Adrenal gland (tissue), 9 donors: ENCODE measurements at regions not wholly inside any gene's neighbourhood (a gene's known extent, or its start where the extent isn't known, plus 50 kb on each side); places are given as distances from the start of the nearest gene placed in this dataset.

Experiments used
- DNase-seq, 7 donors: peaks; one replicate each; pipeline ENCODE4 v3.0.0-alpha.2; 2019 to 2020
- H3K27ac ChIP-seq, 5 donors: fragments of 200-600 bp; sonication (generic) in 4 of 5; 1 replicate in 3 of 5; 2 replicates in 2 of 5; pipeline versions ENCODE4 v1.5.1 to v1.8.0; 2016 to 2020; ENCODE audit warnings: mild to moderate bottlenecking in 1 of 5
- H3K27me3 ChIP-seq: fragments of 200-600 bp; 2 replicates; pipeline ENCODE4 v1.8.0; 2021
- H3K36me3 ChIP-seq, 2 donors: fragments of 200-600 bp; replicated peaks in 1 of 2; 1 replicate in 1 of 2; 2 replicates in 1 of 2; pipeline versions ENCODE4 v1.5.1 to v1.8.0; 2018 to 2022
- H3K4me1 ChIP-seq, 2 donors: fragments of 200-600 bp; replicated peaks in 1 of 2; 1 replicate in 1 of 2; 2 replicates in 1 of 2; pipeline versions ENCODE4 v1.5.1 to v1.8.0; 2018 to 2021
- H3K4me3 ChIP-seq, 4 donors: fragments of 200-600 bp; sonication (generic) in 3 of 4; one replicate each; pipeline ENCODE4 v1.5.1; 2016 to 2018
- H3K9me3 ChIP-seq, 3 donors: fragments of 200-600 bp; sonication (generic) in 1 of 3; replicated peaks in 1 of 3; 1 replicate in 2 of 3; 2 replicates in 1 of 3; pipeline versions ENCODE4 v1.5.1 to v1.8.0; 2016 to 2021
- CTCF ChIP-seq, 6 experiments: fragments of 450-650 bp in 4 of 6; fragments of 200-600 bp in 2 of 6; sonication (generic) in 1 of 6; IDR thresholded peaks; 1 replicate in 5 of 6; 2 replicates in 1 of 6; pipeline versions ENCODE4 v1.5.1 to v1.8.0; 2016 to 2021; ENCODE audit warnings: antibody characterized with exemption in 6 of 6, mild to moderate bottlenecking in 2 of 6, moderate library complexity in 1 of 6
- POLR2A ChIP-seq, 2 donors: fragments of 450-650 bp; IDR thresholded peaks; one replicate each; pipeline ENCODE4 v1.6.1; 2017; ENCODE audit warnings: antibody characterized with exemption in 2 of 2, mild to moderate bottlenecking in 2 of 2, moderate library complexity in 1 of 2
- WGBS, 4 donors: extraction: QIAGEN DNeasy Blood & Tissue Kit in 2 of 4; methylation state at CpG; one replicate each; pipeline versions ENCODE4 v1.1.5 to v1.1.7; 2013 to 2017; 5-methylcytosine and 5-hydroxymethylcytosine counted together
- intact Hi-C, 2 donors: fragments of 100-400 bp; cut with DNase I; formaldehyde crosslinking; loops; one replicate each; pipeline versions ENCODE4 v1.14.1 to v1.15.0; 2022 to 2023
- donor health status: healthy with polysubstance abuse.
- donor health status: Bipolar disorder and iron deficiency.
- donor health status: DM: yes; HTN: yes; CAD: no.
- donor health status: DM: no; HTN: no; CAD: no.
- donor health status: DM: no; HTN: no; CAD: no.

DNA sequence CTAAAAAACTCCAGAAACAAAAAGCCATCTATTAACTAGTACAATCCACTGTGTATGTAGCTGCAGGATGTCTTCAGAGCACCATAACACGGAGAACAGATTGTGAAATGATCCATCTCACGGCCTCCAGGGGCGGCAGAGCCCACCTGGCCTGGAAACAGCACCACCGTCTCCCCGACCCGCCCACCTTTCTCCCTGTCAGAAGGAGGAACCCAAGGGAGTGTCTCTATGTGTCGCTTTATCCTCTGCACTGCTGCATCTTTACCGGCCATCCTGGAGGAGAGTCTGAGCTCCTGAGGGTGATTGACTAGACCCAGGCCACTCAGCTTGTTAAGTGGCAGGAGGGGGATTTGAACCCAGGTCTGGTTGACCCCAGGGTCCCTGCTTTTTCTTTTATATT, 405.0 kb downstream of the MATN1 start:
- Histone ChIP-seq H3K36me3 (no peaks in the 10 kb centered on the region), H3K9me3 (no peaks in the 10 kb centered on the region), H3K27ac (no peak overlapping the region), H3K4me1 (no peaks in the 10 kb centered on the region), H3K4me3 (no peak overlapping the region), H3K27me3 (no peaks in the 10 kb centered on the region)
- no peak for TF ChIP-seq CTCF (IDR thresholded peaks at IDR 0.05)
- no peak for TF ChIP-seq POLR2A (IDR thresholded peaks at IDR 0.05)
- 63 to 82% (median 68%) methylated on average over 3 to 8 of the region's 8 CpGs for WGBS, 4 donors
- peak in 2 of 7 donors; percentile 4 to 46 for DNase-seq
- intact Hi-C loops: no loop called here

DNA sequence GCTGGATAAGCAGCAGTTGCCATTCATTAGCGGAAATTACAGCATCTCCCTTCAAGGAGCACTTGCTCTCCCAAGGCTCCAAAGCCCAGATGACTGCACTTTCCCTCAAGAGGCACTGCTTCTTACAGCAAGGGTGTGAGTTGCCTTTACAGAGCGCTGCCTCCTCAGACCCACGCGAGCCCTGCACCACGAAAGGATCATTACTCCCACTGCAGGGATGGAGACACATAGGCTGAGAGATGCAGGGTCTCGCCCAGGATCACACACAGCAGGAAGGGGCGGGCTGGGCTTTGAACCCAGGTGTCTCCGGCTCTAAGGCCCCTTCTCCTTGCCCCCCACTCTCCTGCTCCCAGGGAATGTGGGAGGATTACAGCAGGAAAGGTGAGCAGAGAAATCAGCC, 405.5 kb downstream of the MATN1 start:
- H3K27me3 ChIP-seq: no peaks in the 10 kb centered on the region

DNA sequence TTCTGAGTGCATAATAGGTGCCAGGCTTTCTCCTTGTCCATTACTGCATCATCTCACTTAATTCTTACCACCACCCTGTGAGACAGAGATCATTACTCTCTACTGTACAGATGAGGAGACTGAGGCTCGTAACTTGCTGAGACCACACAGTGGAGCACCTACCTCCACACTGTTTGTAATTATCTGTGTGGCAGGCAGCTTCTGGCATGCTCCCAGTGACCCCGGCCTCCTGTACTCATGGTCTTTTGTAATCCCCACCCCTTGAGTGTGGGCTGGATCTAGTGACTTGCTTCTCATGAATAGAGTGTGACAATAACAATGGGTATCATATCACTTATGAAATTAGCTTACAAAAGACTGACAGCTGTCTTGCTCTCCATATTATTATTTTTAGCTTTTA, 407.3 kb downstream of the MATN1 start:
- no peaks in the 10 kb centered on the region for H3K36me3 ChIP-seq
- 76 to 90% (median 83%) methylated on average over 2 of the region's 2 CpGs for WGBS, 4 donors
- TF ChIP-seq CTCF (IDR thresholded peaks at IDR 0.05) (no peak), POLR2A (IDR thresholded peaks at IDR 0.05) (no peak)
- DNase-seq: no peak
- no peaks in the 10 kb centered on the region for H3K27me3 ChIP-seq
- H3K4me3 ChIP-seq: no peak overlapping the region
- intact Hi-C loops: no loop called here
- no peaks in the 10 kb centered on the region for H3K4me1 ChIP-seq
- no peak overlapping the region for H3K27ac ChIP-seq
- H3K9me3 ChIP-seq: no peaks in the 10 kb centered on the region

More for the DNA sequence above, 405.5 kb downstream of the MATN1 start:
- Histone ChIP-seq H3K27ac (no peak overlapping the region), H3K4me1 (no peaks in the 10 kb centered on the region), H3K36me3 (no peaks in the 10 kb centered on the region), H3K4me3 (no peak overlapping the region), H3K9me3 (no peaks in the 10 kb centered on the region)
- 64 to 86% (median 71%) methylated on average over 8 of the region's 8 CpGs for WGBS, 4 donors
- DNase-seq: peak in 2 of 7 donors; percentile 4 to 46
- no peak for TF ChIP-seq CTCF (IDR thresholded peaks at IDR 0.05)
- intact Hi-C loops: no loop called here

GRCh38 chr1:30315185-30315960, 408.0 kb downstream of the MATN1 start:
- Histone ChIP-seq H3K27me3 (no peaks in the 10 kb centered on the region), H3K36me3 (no peaks in the 10 kb centered on the region), H3K9me3 (no peaks in the 10 kb centered on the region), H3K27ac (no peak overlapping the region), H3K4me1 (no peaks in the 10 kb centered on the region), H3K4me3 (no peak overlapping the region)
- TF ChIP-seq POLR2A (IDR thresholded peaks at IDR 0.05) (no peak), CTCF (IDR thresholded peaks at IDR 0.05) (no peak)
- DNase-seq: peak in 2 of 7 donors; percentile 7 to 67
- 45 to 54% (median 51%) methylated on average over 4 of the region's 4 CpGs for WGBS, 4 donors
- intact Hi-C loops: no loop called here
